ENCODE measurements at regions not wholly inside any gene's neighbourhood (a gene's known extent, or its start where the extent isn't known, plus 50 kb on each side); places are given as distances from the start of the nearest gene placed in this dataset.

GRCh38 chr11:115598257-115598901 is 94.2 kb upstream of the CADM1 start:
- Histone ChIP-seq H3K27me3 (no peaks in the 10 kb centered on the region), H3K36me3 (no peaks in the 10 kb centered on the region), H3K27ac (no peak overlapping the region), H3K4me3 (no peak overlapping the region), H3K9me3 (no peaks in the 10 kb centered on the region), H3K4me1 (no peaks in the 10 kb centered on the region)
- no peak for DNase-seq
- no peak for TF ChIP-seq POLR2A (IDR thresholded peaks at IDR 0.05)
- TF ChIP-seq CTCF (IDR thresholded peaks at IDR 0.05) = no peak

- Histone ChIP-seq H3K9me3 (no peaks in the 10 kb centered on the region), H3K4me3 (no peak overlapping the region), H3K27ac (no peak overlapping the region), H3K4me1 (no peaks in the 10 kb centered on the region), H3K36me3 (no peaks in the 10 kb centered on the region), H3K27me3 (no peaks in the 10 kb centered on the region)
- TF ChIP-seq CTCF (IDR thresholded peaks at IDR 0.05) (no peak), POLR2A (IDR thresholded peaks at IDR 0.05) (no peak)
- no peak for DNase-seq
Measured at GRCh38 chr11:115591380-115591779, 87.2 kb upstream of the CADM1 start.

GRCh38 chr11:115590254-115590653 is 86.0 kb upstream of the CADM1 start:
- Histone ChIP-seq H3K27ac (no peak overlapping the region), H3K36me3 (no peaks in the 10 kb centered on the region), H3K4me3 (no peak overlapping the region), H3K27me3 (no peaks in the 10 kb centered on the region), H3K9me3 (no peaks in the 10 kb centered on the region), H3K4me1 (no peaks in the 10 kb centered on the region)
- TF ChIP-seq CTCF (IDR thresholded peaks at IDR 0.05) (no peak), POLR2A (IDR thresholded peaks at IDR 0.05) (no peak)
- DNase-seq = no peak

GRCh38 chr11:115587718-115588342 is 83.6 kb upstream of the CADM1 start:
- no peaks in the 10 kb centered on the region for H3K36me3 ChIP-seq
- no peaks in the 10 kb centered on the region for H3K9me3 ChIP-seq
- no peak overlapping the region for H3K27ac ChIP-seq
- H3K27me3 ChIP-seq = no peaks in the 10 kb centered on the region
- no peaks in the 10 kb centered on the region for H3K4me1 ChIP-seq
- H3K4me3 ChIP-seq = no peak overlapping the region
- no peak for DNase-seq
- TF ChIP-seq POLR2A (IDR thresholded peaks at IDR 0.05) (no peak), CTCF (IDR thresholded peaks at IDR 0.05) (no peak)

GRCh38 chr11:115585361-115586024 is 81.3 kb upstream of the CADM1 start:
- Histone ChIP-seq H3K4me1 (peaks cover 0 to 5% (median 0%) of the 10 kb centered on the region in 4 donors), H3K27ac (no peak overlapping the region), H3K36me3 (no peaks in the 10 kb centered on the region), H3K27me3 (no peaks in the 10 kb centered on the region), H3K9me3 (no peaks in the 10 kb centered on the region), H3K4me3 (no peak overlapping the region)
- no peak for DNase-seq
- TF ChIP-seq POLR2A (IDR thresholded peaks at IDR 0.05) (no peak), CTCF (IDR thresholded peaks at IDR 0.05) (no peak)
